ENCODE measurements at regions not wholly inside any gene's neighbourhood (a gene's known extent, or its start where the extent isn't known, plus 50 kb on each side); places are given as distances from the start of the nearest gene placed in this dataset.

DNA sequence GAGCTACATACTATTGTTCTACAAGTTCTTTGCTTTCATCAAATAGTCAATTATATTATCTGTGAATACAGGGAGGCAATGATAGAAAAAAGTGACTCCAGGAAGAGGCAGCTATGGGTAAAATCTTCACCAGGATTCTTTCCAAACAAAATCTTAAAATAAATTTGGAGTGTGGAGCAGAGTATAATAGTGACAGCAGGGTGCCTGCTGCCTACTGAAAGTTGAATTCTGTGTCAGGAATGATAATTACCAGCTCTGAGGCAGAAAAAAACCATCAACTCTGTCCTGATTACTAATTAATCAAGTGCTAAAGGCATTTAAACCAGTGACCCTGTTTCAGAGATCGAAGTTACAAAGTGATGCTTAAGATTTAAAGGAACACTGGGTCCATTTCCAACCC lies 148.0 kb downstream of the DIPK2A start:
- Histone ChIP-seq H3K23me2 (ENCODE audit: insufficient read length, low read depth, low read length, poor library complexity, severe bottlenecking) (no peaks in the 10 kb centered on the region), H4K20me1 (ENCODE audit: control insufficient read depth, insufficient read depth, insufficient read length) (no peaks in the 10 kb centered on the region), H3K79me1 (ENCODE audit: insufficient read depth, low read depth, low read length, poor library complexity, severe bottlenecking) (no peaks in the 10 kb centered on the region), H4K8ac (replicated peaks; ENCODE audit: insufficient read length, low read depth, low read length) (no peak overlapping the region), H3T11ph (ENCODE audit: low read length) (no peak overlapping the region), H2AK5ac (ENCODE audit: insufficient read length, low read length) (no peak overlapping the region), H3K18ac (ENCODE audit: insufficient read length, low read depth, low read length) (no peak overlapping the region), H3K27ac (ENCODE audit: insufficient read length, low read depth, low read length) (no peak overlapping the region), H3K4ac (ENCODE audit: low read depth, low read length) (no peak overlapping the region), H3K27me3 (ENCODE audit: insufficient read depth, low read length) (no peaks in the 10 kb centered on the region), H3K4me1 (ENCODE audit: insufficient read depth, low read length) (peaks cover 3% of the 10 kb centered on the region; the same call in 1 of the 2 replicates), H3K79me2 (ENCODE audit: insufficient read depth, low read length) (no peaks in the 10 kb centered on the region), H2BK15ac (ENCODE audit: low read depth, low read length) (no peak overlapping the region), H2BK5ac (ENCODE audit: insufficient read length, low read length) (no peak overlapping the region), H2BK120ac (ENCODE audit: low read depth, low read length, poor library complexity, severe bottlenecking) (no peak overlapping the region), H2BK12ac (ENCODE audit: insufficient read length, low read depth, low read length) (no peak overlapping the region), H3K4me2 (ENCODE audit: insufficient read depth, insufficient read length, low read length) (no peak overlapping the region), H2AFZ (ENCODE audit: low read length) (no peak overlapping the region), H4K5ac (ENCODE audit: insufficient read length, low read depth, low read length) (no peak overlapping the region), H3K56ac (ENCODE audit: insufficient read length, low read depth, low read length) (no peak overlapping the region), H3K23ac (ENCODE audit: insufficient read length, low read depth, low read length) (no peak overlapping the region), H3K9me3 (ENCODE audit: control insufficient read depth, low read depth, low read length) (no peaks in the 10 kb centered on the region), H4K91ac (ENCODE audit: insufficient read length, low read depth, low read length) (no peak overlapping the region), H3K14ac (ENCODE audit: insufficient read depth, low read length) (no peak overlapping the region), H2BK20ac (ENCODE audit: low read depth, low read length, poor library complexity, severe bottlenecking) (no peak overlapping the region), H3K9ac (ENCODE audit: extremely low read depth, insufficient read length, low read length) (no peak overlapping the region)
- Mint-ChIP-seq H3K36me3 (ENCODE audit: insufficient read depth in 1 of 3, low read depth in 3 of 3) (peaks cover 0 to 6% (median 0%) of the 10 kb centered on the region in 3 experiments; a peak in 2 of 7 replicates), H3K4me3 (no peak overlapping the region), H3K27ac (no peak overlapping the region), H3K27me3 (ENCODE audit: low read depth) (no peaks in the 10 kb centered on the region), H3K9me3 (peaks cover 0 to 2% of the 10 kb centered on the region in 2 experiments; a peak in 1 of 5 replicates), H3K4me1 (peaks cover 25 to 28% of the 10 kb centered on the region in 2 experiments)
- TF ChIP-seq, protein P1, sequence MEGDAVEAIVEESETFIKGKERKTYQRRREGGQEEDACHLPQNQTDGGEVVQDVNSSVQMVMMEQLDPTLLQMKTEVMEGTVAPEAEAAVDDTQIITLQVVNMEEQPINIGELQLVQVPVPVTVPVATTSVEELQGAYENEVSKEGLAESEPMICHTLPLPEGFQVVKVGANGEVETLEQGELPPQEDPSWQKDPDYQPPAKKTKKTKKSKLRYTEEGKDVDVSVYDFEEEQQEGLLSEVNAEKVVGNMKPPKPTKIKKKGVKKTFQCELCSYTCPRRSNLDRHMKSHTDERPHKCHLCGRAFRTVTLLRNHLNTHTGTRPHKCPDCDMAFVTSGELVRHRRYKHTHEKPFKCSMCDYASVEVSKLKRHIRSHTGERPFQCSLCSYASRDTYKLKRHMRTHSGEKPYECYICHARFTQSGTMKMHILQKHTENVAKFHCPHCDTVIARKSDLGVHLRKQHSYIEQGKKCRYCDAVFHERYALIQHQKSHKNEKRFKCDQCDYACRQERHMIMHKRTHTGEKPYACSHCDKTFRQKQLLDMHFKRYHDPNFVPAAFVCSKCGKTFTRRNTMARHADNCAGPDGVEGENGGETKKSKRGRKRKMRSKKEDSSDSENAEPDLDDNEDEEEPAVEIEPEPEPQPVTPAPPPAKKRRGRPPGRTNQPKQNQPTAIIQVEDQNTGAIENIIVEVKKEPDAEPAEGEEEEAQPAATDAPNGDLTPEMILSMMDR (conservative IDR thresholded peaks at IDR 0.05): no peak
- no CpG with 5 or more reads among the region's 1 CpG for WGBS (ENCODE audit: extremely low coverage, insufficient read length, low lambda C conversion rate)
- no peak for DNase-seq

Measured in H9 (cell line).